ENCODE measurements at regions not wholly inside any gene's neighbourhood (a gene's known extent, or its start where the extent isn't known, plus 50 kb on each side); places are given as distances from the start of the nearest gene placed in this dataset.

GRCh38 chr18:55866006-55866405, 278.0 kb upstream of the TCF4 start:
- no peak for DNase-seq

DNA sequence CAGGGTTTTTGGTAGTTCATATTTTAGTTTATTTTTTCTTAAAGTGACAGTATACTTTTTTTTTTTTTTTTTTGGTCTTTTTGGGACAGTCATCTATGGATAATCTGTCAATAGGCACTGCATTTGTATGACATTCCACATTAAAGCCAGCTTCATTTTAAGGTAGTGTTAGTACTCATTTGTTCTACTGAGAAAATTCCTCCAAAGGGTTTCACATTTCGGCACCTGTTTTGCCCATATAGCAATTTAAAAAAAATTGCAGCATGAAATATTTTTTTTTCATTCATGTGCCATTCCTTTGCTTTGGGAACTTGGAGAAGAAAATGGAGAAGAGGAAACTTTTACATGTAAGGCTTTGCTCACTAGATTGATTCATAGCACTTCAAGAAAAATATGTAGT, 276.3 kb upstream of the TCF4 start:
- DNase-seq, result no peak

- DNase-seq, result no peak
These were observed 275.9 kb upstream of the TCF4 start for GRCh38 chr18:55863876-55864275.

DNA sequence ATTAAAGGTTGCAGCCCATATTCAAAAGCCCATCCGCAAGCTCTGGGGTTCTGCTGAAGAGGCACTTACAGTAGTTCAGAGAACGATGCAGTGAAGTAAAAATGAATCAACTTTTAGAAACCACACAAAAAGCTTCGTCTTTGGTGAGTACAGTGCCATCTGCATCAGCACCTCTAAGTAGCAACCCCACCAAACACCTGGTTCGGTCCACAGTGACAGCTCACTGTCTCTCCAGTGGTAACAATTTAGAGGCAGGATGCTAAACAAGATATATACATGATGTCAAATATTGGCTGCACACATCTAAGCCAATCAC, 275.4 kb upstream of the TCF4 start:
- DNase-seq, result no peak

DNA sequence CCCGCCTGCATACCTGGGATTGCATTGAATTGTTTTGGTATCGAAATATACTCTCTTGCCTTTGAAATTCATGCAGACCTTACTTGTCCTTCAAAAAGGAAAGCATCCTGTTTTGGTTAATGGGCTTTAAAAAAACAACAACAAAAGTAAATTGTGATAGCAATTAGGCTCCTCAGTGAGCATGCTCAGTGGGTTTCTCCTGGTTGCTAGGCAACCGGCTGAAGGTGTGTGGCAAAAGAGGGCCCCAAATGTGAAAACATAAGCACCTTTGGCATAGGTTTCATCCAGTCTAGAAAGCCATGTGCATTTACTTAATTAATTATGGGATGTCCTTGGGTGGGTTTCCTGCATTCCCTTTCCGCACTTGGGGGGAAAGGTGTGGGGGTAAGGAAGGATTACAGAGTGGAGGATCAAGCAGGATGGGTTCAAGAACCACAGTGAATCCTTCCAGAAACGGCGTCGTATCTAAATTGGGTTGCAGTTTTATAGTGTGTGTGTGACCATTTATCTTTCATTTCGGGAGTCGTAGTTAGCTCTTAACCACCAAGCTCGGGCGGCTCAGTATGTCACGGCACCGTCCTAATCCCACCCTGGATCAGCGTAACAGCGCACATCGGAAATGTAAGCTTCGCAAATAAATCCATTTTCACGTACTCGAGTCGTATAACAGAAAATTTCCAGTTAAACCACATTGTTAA, 274.9 kb upstream of the TCF4 start:
- no peak for DNase-seq

- DNase-seq, result no peak
These were observed 273.3 kb upstream of the TCF4 start for GRCh38 chr18:55861266-55861665.

DNA sequence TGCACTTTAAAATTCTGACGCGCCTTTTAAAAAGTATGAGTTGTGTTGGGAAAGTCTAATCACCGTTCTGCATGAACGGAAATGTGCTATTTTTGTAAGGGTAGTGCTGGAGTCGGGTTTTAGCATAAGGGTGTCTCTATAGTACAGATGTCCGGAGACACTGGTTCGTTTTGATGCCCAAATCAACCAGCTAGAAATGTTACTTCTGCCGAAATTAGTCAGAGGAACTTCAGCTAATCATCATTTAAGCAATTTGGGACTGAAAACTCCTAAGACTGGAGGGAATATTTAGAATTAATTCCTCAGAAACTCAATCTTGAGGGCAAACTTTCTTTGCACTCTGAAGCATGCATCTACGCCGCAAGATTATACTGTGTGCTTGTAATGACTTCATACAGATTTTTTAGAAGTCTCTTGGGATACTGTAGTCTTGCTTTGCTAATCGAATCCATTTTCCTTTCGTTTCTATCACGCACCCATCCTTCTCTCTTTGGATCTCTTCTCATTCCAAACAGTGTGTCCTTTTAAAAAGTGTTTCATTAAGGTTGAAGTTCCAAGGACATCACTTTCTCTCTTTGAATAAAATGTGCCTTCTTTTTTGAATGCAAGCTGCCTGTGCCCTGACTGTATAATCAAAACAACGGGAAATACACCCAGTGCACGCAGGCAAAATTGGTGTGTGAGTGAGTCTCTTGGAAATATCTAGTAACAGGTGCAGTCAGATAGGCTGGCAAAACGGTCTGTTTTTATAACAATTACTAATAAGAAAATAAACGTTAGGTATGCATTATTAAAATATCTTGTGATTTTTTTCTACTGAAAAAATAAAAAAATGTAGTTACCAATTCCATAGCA, 270.9 kb upstream of the TCF4 start:
- no peak for DNase-seq

DNA sequence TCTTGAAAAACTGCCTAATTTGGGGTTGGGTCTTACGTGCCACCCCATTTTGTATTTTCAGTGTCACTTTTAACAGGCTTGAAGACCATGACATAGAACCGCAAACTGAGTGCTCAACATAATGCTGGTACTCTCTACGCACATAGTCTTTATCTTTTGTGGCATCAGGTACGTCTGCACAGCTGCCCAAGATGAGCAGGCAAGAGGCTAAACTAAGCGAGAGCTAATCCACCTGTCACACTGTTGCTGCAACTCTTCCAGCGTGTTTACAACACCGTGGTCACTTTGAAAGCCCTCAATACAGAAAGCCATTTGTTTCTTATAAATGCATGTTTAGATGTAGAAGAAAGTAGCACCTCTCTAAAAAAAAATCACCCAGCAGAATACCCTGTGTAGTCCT, 270.0 kb upstream of the TCF4 start:
- no peak for DNase-seq

- DNase-seq, result no peak
These were observed 269.4 kb upstream of the TCF4 start for GRCh38 chr18:55857409-55857808.

GRCh38 chr18:55856679-55857078, 268.7 kb upstream of the TCF4 start:
- DNase-seq, result no peak

DNA sequence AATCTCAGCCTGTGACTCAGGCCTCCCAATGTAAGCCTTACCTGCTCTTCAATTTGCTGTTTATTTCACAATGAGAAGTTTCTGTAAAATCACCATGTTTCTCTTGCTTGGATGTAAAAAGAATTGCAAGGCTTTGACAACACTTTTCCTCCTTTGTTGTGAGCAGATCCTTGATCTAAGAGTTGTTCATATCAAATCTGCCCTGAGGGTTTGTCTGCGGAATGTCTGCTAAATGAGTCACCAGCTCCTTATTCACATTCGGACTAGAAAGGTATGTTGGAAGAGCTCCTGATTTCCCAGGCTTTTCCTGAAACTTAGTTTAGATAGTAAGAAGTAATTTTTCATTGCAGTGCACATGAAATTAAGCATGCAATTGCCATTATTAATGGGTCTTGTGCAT, 268.2 kb upstream of the TCF4 start:
- DNase-seq, result no peak

DNA sequence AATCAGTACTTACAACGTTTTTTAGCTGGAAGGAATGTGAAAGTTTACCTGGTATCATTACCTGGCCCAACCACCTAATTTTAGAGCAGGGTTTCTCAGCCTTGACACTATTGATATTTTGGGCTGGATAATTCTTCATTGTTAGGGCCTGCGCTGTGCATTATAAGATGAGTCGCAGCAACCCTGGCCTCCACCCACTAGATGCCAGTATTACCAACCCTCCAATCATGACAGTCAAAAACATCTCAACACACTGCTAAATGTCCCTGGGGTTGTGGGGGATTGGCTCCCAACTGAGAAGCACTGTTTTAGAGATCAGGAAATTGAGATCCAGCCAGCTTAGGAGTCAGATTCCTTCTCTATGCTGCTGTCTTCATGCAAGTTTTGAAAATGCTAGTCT, 265.3 kb upstream of the TCF4 start:
- DNase-seq, result no peak

DNA sequence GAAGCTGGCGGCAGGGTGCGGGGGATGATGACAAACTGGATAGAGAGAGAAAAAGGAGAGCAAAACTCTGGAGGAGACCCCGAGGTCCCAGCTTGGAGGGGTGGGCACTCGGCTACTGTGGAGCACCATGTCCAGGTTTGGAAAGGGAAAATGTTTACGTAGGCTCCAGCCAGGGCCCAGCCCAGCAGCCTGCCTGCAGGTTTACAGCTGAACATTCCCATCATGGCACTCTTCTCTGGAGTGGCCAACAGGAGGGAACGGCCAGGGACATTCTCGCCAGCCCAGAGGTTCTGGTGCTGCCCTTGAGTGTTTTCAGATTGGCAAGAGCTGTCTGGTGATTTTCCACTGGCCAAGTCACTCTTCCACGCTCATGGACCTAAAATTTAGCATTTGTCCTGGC, 262.9 kb upstream of the TCF4 start:
- DNase-seq, result no peak

DNA sequence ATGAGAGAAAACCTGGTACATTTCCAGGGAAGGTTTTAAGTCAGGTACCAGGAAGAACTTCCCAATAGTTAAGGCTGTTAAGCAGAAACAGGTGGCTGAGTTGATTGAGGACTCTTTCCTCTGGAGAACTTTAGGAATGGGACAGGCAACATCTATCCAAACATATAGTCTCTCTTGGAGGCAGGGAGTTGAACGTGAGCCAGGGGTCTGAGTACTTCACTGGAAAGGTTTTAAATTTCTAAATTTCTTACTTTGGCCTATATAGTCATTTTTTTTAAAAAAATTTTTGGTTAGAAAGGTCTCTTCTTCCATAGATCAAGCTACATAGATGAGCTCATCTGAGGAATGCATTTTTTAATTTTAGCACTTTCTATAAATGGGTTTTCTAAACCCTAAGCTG, 261.4 kb upstream of the TCF4 start:
- DNase-seq, result no peak

GRCh38 chr18:55847960-55848359, 260.0 kb upstream of the TCF4 start:
- no peak for DNase-seq

- no peak for DNase-seq
These were observed 257.2 kb upstream of the TCF4 start for GRCh38 chr18:55845221-55845620.

GRCh38 chr18:55844382-55844781, 256.4 kb upstream of the TCF4 start:
- no peak for DNase-seq

DNA sequence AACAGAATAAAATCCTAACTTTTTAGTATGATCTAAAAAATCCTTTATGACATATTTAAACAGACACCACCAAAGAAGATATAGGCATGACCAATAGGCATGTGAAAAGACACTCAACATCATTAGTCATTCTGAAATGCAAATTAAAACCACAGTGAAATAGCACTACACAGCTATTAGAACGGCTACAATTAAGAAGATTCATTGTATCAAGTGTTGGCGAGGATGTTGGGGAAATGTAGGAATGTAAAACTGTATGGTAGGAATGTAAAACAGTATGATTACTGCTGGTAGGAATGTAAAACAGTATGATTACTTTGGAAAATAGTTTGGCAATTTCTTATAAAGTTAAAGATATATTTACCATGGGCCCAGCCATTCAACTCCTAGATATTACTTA, 253.3 kb upstream of the TCF4 start:
- DNase-seq, result no peak

GRCh38 chr18:55840601-55841170, 252.7 kb upstream of the TCF4 start:
- DNase-seq, result no peak

DNA sequence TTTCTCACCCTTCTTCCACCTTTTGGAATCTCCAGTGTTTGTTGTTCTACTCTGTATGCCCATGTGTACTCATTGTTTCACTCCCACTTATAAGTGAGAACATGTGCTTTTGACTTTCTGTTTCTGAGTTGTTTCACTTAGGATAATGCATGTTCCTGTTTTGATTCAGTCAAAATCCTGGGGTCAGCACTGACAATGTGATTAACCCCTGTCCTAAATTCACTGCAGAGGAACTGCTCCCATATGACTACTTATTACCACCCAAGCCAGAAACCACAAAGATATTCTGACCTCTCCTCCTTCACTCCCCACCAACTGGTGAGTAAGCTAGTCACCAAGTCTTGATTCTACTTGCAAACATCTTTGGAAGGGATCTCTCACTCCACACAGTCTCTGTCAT, 251.4 kb upstream of the TCF4 start:
- no peak for DNase-seq

DNA sequence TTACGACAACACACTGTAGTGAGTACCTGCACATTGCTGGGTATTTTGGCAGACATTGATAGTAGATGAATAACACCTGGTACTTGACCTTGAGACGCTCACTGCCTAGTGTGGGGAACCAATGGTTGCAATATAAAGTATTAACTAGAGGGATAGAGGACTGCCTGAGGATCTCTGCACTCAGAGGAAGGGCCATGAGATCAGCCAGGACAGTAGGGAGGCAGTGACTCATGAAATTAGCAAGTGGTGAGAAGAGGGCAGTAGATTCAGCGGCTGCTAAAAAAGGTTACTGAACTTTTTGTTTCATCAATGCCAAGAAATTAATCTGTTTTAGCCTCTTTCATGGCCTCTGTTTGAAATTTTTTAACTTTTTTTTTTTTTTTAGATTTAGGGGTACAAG, 250.8 kb upstream of the TCF4 start:
- DNase-seq, result no peak

DNA sequence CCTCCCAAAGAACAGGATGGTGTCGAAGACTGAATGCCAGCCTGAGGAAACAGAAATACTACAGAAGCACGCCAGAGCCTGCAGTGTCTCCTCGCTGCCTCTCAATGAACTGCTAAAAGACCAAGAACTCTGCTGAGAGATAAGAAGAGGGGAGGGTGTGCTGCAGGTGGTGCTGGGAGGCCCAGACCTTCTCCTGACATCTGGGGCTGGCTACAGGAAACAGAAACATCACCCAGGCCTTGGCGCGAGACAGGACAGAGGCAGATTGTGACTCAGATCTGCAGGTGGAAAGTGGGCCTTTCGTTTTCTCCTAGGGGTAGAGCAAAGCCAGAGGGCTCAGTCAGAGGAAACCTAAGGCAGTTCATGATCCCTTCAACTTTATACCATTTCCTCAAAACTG, 250.3 kb upstream of the TCF4 start:
- DNase-seq, result no peak

- no peak for DNase-seq
These were observed 245.6 kb upstream of the TCF4 start for GRCh38 chr18:55833543-55833942.

GRCh38 chr18:55830544-55830943, 242.6 kb upstream of the TCF4 start:
- DNase-seq, result no peak

- no peak for DNase-seq
These were observed 233.2 kb upstream of the TCF4 start for GRCh38 chr18:55821219-55821618.
